Vagina (tissue), 2 donors: ENCODE measurements at regions not wholly inside any gene's neighbourhood (a gene's known extent, or its start where the extent isn't known, plus 50 kb on each side); places are given as distances from the start of the nearest gene placed in this dataset.

Experiments
- DNase-seq, 2 donors: peaks; one replicate each; pipeline ENCODE4 v3.0.0-alpha.2; 2017; ENCODE audit errors: extremely low spot score in 2 of 2
- H3K27ac ChIP-seq: fragments of 200-600 bp; sonication (generic); one replicate; pipeline ENCODE4 v1.5.1; 2019
- H3K27me3 ChIP-seq: fragments of 200-600 bp; sonication (generic); one replicate; pipeline ENCODE4 v1.5.1; 2019
- H3K36me3 ChIP-seq, 2 donors: fragments of 200-600 bp; sonication (generic); one replicate each; pipeline ENCODE4 v1.5.1; 2017 to 2019
- H3K4me1 ChIP-seq: fragments of 200-600 bp; sonication (generic); one replicate; pipeline ENCODE4 v1.5.1; 2019
- H3K4me3 ChIP-seq, 2 donors: fragments of 200-600 bp; sonication (generic); 1 replicate in 1 of 2; 2 replicates in 1 of 2; pipeline ENCODE4 v1.5.1; 2016 to 2019
- H3K9me3 ChIP-seq: fragments of 200-600 bp; sonication (generic); one replicate; pipeline ENCODE4 v1.5.1; 2019
- POLR2A ChIP-seq, 2 donors: fragments of 450-650 bp; IDR thresholded peaks; one replicate each; pipeline ENCODE4 v1.6.1; 2017; ENCODE audit warnings: antibody characterized with exemption in 2 of 2, mild to moderate bottlenecking in 2 of 2, moderate library complexity in 2 of 2
- POLR2AphosphoS5 ChIP-seq, 2 donors: sonication (generic); formaldehyde crosslinking; IDR thresholded peaks; one replicate each; pipeline ENCODE4 v1.9.0; 2017; ENCODE audit warnings: antibody characterized with exemption in 2 of 2, mild to moderate bottlenecking in 2 of 2, low read depth in 1 of 2; ENCODE audit not compliant: insufficient read depth in 1 of 2
- intact Hi-C: fragments of 100-400 bp; cut with DNase I; formaldehyde crosslinking; loops from one replicate; pipeline ENCODE4 v1.15.1; 2023
- TF ChIP-seq, protein P1 (sequence below), 3 experiments: fragments of 450-650 bp in 2 of 3; fragments of 200-600 bp in 1 of 3; sonication (generic) in 1 of 3; IDR thresholded peaks; one replicate each; pipeline ENCODE4 v1.5.1; 2017 to 2019; ENCODE audit warnings: antibody characterized with exemption in 3 of 3, mild to moderate bottlenecking in 2 of 3, moderate library complexity in 2 of 3

DNA sequence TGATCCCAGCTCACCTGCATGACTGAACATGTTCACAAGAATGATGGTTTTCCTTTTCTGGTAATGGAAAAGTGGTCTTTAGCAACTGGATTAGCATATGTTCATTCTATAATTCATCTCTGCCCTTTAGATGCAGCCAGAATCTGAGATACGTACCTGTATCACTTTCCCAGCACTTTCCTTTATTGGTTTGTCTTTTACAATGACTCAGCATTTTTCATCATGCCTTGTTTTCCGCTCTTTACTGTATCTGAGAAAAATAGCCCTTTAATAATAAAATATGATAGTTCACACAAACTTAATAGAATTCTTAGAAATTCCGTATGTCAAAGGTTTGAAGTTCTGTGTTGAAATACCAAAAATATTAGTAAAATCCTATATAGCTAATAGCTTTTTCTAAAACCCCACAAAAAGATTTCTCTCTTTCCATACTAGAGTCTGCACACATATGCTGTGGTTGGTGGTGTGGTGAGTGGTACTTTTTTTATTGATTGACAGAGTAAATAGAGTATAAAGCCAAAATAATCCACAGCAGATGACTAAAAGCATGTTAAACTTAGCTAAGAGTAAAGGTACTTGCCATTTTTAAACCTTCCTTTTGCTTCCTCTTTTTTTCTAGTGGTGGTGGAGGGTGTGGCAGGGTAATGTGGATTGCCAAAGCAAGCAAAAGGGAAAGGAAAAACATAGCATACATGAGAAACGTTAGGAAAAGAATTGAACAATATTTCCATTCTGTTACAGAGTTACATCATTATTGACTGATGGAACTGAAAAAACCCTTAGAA, 328.9 kb upstream of the RBMS3 start:
- H3K9me3 ChIP-seq = no peaks in the 10 kb centered on the region
- H3K36me3 ChIP-seq = no peaks in the 10 kb centered on the region
- TF ChIP-seq POLR2A (IDR thresholded peaks at IDR 0.05) (no peak), POLR2AphosphoS5 (IDR thresholded peaks at IDR 0.05; ENCODE audit: insufficient read depth in 1 of 2, low read depth in 1 of 2) (no peak)
- TF ChIP-seq, protein P1, sequence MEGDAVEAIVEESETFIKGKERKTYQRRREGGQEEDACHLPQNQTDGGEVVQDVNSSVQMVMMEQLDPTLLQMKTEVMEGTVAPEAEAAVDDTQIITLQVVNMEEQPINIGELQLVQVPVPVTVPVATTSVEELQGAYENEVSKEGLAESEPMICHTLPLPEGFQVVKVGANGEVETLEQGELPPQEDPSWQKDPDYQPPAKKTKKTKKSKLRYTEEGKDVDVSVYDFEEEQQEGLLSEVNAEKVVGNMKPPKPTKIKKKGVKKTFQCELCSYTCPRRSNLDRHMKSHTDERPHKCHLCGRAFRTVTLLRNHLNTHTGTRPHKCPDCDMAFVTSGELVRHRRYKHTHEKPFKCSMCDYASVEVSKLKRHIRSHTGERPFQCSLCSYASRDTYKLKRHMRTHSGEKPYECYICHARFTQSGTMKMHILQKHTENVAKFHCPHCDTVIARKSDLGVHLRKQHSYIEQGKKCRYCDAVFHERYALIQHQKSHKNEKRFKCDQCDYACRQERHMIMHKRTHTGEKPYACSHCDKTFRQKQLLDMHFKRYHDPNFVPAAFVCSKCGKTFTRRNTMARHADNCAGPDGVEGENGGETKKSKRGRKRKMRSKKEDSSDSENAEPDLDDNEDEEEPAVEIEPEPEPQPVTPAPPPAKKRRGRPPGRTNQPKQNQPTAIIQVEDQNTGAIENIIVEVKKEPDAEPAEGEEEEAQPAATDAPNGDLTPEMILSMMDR (IDR thresholded peaks at IDR 0.05) = no peak
- DNase-seq = no peak
- H3K27ac ChIP-seq = no peak overlapping the region
- no peaks in the 10 kb centered on the region for H3K27me3 ChIP-seq
- intact Hi-C loops = no loop called here
- no peaks in the 10 kb centered on the region for H3K4me1 ChIP-seq
- no peak overlapping the region for H3K4me3 ChIP-seq

DNA sequence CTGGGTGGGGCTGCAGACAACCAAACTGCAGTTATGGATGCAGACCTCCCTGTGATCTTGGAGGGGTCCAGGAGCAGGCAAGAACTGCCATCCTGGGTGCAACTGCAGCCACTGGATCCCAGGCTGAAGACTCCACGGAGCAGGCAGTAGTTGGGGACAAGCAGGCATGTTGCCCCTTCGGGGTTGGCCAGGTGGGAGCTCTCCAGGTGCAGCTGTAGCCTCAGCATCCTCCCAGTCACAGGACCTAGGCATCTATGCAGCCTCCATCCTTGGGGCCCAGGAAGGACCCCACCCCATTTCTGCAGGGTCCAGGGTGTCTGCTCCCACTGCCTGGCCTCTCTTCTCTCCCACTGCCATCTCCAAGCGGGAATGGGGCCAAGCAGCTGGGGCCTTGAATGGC, 322.2 kb upstream of the RBMS3 start:
- Histone ChIP-seq H3K9me3 (no peaks in the 10 kb centered on the region), H3K27me3 (no peaks in the 10 kb centered on the region), H3K27ac (no peak overlapping the region), H3K4me1 (no peaks in the 10 kb centered on the region), H3K4me3 (no peak overlapping the region), H3K36me3 (no peaks in the 10 kb centered on the region)
- TF ChIP-seq, protein P1 (IDR thresholded peaks at IDR 0.05) = no peak
- TF ChIP-seq POLR2A (IDR thresholded peaks at IDR 0.05) = no peak
- DNase-seq = no peak
- intact Hi-C loops = no loop called here

DNA sequence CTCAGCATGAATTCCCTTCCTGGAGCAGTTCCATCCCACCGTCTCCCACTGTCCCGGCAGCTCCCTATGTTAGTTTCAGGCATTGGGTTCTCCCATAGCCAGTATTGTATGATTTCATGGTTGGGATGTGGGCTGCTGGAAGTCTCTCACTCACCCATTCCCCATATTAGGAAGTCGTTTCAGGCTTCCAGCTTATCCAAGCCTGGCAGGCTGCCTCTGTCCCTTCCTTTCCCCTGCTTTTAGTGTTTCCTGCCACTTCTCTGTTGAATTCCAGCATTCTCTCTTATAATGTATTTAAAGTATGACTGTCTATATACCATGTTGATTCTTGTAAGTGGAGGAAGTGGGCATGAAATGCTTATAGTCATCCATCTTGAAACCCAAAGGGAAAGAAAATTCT, 309.7 kb upstream of the RBMS3 start:
- DNase-seq = no peak
- H3K4me1 ChIP-seq = no peaks in the 10 kb centered on the region
- peaks cover 10% of the 10 kb centered on the region for H3K9me3 ChIP-seq
- H3K36me3 ChIP-seq = no peaks in the 10 kb centered on the region
- intact Hi-C loops = no loop called here
- no peak overlapping the region for H3K27ac ChIP-seq
- TF ChIP-seq, protein P1 (IDR thresholded peaks at IDR 0.05) = no peak
- TF ChIP-seq POLR2AphosphoS5 (IDR thresholded peaks at IDR 0.05; ENCODE audit: insufficient read depth in 1 of 2, low read depth in 1 of 2) = no peak
- TF ChIP-seq POLR2A (IDR thresholded peaks at IDR 0.05) = no peak
- H3K4me3 ChIP-seq = no peak overlapping the region
- no peaks in the 10 kb centered on the region for H3K27me3 ChIP-seq

DNA sequence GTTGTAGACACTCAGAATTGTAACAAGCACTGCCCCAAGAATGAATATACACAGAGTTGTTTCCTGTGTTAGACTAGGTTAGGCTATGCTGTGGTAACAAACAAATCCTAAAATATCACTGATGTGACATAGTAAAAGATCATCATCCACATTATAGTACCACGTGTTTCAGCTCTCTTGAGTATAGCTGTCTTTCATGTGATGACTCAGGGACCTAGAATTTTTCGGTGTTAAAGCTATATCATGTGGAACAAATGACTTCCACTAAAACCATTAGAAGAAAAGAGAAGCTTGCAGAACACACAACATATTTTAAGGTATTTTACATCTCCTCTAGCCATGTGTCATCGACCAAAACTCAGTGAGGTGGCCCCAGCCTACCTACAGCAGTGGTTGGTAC, 307.9 kb upstream of the RBMS3 start:
- no peak overlapping the region for H3K27ac ChIP-seq
- no peaks in the 10 kb centered on the region for H3K4me1 ChIP-seq
- no peak overlapping the region for H3K4me3 ChIP-seq
- no peak for DNase-seq
- intact Hi-C loops = no loop called here
- no peaks in the 10 kb centered on the region for H3K36me3 ChIP-seq
- H3K9me3 ChIP-seq = peaks cover 10% of the 10 kb centered on the region
- TF ChIP-seq, protein P1 (IDR thresholded peaks at IDR 0.05) = no peak
- no peak for TF ChIP-seq POLR2A (IDR thresholded peaks at IDR 0.05)
- TF ChIP-seq POLR2AphosphoS5 (IDR thresholded peaks at IDR 0.05; ENCODE audit: insufficient read depth in 1 of 2, low read depth in 1 of 2) = no peak
- H3K27me3 ChIP-seq = no peaks in the 10 kb centered on the region

DNA sequence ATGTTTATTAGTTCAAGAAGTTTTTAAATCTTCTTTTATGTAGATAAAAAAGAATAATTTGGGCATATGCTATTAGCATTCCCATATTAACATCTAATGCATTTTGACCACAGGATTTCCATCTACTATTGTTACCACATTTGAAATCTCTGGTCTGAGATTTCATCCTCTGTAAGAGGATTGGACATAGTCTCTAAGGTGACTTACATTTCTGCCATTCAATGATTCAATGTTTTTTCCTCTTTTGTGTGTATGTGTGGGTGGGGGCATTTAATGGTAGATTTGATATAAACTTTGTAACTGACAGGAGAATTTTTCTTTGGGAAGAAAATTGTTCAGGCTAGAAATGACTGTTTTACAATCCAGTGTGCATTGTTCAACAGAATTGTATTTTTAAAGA, 307.3 kb upstream of the RBMS3 start:
- Histone ChIP-seq H3K36me3 (no peaks in the 10 kb centered on the region), H3K27me3 (no peaks in the 10 kb centered on the region), H3K9me3 (peaks cover 6% of the 10 kb centered on the region), H3K27ac (no peak overlapping the region), H3K4me1 (no peaks in the 10 kb centered on the region), H3K4me3 (no peak overlapping the region)
- DNase-seq = no peak
- no peak for TF ChIP-seq POLR2A (IDR thresholded peaks at IDR 0.05)
- TF ChIP-seq POLR2AphosphoS5 (IDR thresholded peaks at IDR 0.05; ENCODE audit: insufficient read depth in 1 of 2, low read depth in 1 of 2) = no peak
- TF ChIP-seq, protein P1 (IDR thresholded peaks at IDR 0.05) = no peak
- intact Hi-C loops = no loop called here
